Fibroblast of skin of right quadriceps (primary cell): ENCODE measurements at regions not wholly inside any gene's neighbourhood (a gene's known extent, or its start where the extent isn't known, plus 50 kb on each side); places are given as distances from the start of the nearest gene placed in this dataset.

Experiments
- DNase-seq: peaks from one replicate; pipeline ENCODE4 v3.0.0-alpha.2; 2013

DNA sequence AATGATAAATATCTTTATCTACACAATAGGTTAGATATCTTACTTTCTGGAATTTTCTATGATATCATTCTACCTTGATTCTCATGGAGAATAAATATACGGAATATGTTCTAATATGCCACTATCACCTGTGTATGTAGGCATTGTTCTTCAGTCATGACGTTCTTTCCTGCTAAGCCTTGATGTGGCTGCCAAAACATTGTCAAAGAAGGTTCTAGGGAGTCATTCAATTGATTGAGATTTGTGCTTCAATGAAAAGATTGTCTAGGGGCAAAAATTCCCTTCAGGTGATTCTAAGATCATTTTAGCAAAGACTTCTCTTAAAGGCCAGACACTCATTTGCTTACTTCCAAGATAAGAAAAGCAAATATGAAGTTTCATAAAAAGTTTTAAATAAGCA, 118.1 kb downstream of the MAT2B start:
- DNase-seq, result no peak

DNA sequence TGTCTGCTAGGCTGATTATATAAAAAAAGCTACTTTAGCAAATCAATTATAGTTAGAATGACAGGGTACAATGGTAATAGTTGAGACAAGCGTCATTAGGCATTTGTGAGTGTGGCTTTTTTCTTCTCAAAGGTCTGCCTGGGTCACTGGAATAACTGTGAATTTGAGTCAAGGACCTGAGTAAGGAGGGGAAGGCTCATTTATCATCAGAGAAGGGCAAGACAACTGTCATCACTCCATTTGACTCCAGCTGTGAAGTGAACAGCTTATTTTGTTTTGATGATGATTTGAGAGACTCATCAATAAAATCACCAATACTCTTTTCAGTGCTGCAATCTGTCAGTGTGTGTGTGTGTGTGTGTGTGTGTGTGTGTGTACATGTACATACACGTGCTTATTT, 118.6 kb downstream of the MAT2B start:
- DNase-seq, result peak; percentile 13

- peak; percentile 63 for DNase-seq
Measured at GRCh38 chr5:163624431-163624830, 119.0 kb downstream of the MAT2B start.

GRCh38 chr5:163626904-163627434, 121.5 kb downstream of the MAT2B start:
- no peak for DNase-seq

GRCh38 chr5:163631856-163632255, 126.4 kb downstream of the MAT2B start:
- DNase-seq, result no peak

DNA sequence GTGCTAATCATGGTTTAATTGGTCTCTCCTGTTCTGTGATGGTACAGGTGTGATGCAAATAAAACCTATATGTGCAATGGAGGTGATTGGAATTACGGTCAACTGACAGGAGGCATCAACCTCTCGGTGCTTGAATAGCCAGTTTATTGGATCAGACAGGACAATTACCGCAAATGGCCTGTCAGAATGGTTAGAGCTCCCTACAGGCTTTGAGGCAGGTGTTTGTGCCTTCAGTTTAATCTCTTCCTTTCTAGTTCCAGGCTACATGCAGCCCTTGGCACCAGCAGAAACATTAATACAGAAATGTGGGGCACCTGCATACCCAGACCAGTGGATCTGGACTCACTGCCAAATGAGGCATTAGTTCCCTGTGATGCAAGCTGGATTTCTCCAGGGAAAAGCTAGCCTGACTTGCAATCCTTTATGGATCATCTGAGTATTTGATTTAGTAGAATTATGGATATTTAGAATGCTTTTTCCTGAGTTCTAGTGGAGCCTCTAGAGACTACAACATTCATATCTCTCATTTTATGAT, 128.6 kb downstream of the MAT2B start:
- no peak for DNase-seq

GRCh38 chr5:163635631-163636030, 130.2 kb downstream of the MAT2B start:
- DNase-seq, result no peak

GRCh38 chr5:163642904-163643303, 137.5 kb downstream of the MAT2B start:
- no peak for DNase-seq

DNA sequence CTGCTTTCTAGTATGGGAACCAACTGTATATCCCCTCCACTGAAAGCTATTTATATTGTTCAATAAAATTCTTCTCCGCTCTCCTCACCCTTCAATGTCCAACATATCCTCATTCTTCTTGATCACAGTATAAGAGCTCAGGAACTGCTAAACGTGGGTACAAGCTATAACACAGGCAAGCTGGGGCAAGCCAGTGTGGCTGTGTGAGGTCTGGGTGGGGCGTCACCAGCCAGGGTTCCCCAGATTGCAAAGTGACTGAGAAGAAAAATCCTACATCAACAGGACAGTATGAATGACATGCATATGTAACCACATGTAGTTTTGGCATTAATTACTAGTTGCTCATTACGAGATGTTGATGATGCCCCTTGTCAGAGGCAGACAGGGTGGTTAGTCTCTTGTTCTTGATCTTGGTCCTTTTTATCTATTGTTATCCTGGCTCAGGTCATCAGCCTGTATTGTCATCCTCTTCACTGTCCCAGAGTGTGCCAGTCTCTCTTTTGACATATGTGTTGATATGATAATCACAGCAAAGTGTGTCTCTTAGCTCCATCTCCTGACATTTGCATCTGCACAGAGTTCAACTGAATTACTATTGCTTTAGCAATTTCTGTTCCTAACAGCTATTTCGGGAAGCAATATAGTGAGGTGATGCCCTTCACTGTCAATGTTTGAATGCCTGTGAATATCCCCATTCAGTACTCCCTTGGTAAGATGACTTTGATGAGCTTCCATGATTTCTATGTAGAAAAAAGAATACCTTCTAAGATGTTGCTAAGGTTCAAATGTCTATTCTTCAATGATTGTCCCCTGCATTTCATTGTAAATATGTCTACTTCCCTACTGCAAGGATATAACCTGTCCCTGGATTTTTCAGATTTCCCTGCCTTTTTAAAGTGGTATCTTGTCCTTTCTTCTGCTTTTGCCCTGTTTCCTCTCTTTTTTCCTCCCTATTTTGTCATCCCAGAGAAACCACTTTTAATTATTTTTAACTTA, 140.3 kb downstream of the MAT2B start:
- DNase-seq, result no peak

DNA sequence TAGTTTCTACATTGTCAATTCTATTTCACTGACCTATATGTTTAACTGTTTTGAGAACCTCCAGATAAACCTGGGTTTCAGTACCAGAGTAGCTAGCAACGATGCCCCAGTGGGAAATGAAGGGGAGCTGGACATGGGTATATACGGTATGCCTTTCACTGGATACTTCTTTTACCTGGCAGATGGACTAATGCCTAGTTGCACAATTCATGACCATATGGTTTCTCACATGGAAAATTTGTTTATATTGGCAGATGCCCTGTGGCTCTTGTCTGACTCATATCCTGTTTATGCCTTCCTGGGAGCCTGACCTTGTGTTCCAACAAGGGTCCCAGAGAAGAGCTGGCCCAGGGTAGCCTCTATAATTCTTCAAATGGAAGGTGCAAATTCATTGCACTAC, 144.1 kb downstream of the MAT2B start:
- DNase-seq, result peak; percentile 22

GRCh38 chr5:163653526-163653925, 148.1 kb downstream of the MAT2B start:
- DNase-seq, result no peak

- no peak for DNase-seq
Measured at GRCh38 chr5:163658702-163659567, 153.5 kb downstream of the MAT2B start.

DNA sequence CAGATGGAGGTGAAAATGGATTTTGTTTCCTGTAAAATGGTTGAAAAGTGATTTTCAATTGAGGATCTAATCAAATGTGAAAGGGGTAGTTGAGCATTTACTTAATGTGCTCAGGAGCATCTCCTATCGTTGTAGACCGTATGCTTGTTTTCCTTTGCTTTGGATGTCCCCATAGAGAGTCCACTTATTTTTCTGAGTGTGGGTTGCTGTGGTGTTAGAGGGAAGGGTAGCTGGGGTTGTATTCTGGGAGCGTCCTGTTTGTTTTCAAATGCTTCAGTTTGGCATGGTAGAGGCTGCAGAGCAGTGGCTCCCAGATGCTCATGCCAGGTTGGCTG, 154.1 kb downstream of the MAT2B start:
- no peak for DNase-seq

DNA sequence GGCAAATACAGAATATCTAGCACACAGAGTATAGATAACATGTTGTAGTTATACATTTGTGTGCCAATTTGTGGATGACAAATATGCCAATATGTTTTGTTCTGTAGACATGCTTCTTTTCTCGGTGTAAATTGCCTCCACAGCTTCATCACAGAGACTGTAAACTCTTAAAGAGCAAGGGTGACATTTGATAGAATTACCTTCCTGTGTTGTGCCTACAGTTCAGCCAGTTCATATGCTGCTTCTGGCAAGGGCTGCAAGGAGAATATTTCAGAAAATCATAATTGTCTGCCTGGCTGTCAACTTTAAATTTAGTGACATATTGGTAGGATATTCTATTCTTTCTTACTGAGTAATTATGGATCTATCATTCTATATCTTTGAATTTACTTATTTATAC, 155.1 kb downstream of the MAT2B start:
- no peak for DNase-seq

DNA sequence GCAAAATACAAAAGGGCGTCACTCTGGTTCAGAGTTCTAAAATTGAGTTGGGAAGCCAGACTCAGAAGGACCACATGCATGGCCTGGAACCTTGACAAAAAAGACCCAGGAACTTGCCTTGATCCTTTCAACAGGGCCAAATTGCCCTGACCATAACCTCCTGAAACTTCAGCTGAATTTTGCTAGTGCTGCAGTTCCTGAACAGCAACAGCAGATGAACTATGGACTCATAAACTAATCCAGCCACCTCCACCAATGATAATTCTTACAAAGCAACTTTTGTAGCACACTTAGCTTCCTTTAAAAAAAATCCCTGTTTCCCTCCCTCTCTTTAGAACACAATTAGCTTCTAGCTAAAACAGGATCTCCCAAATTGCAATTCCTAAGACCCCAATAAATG, 155.9 kb downstream of the MAT2B start:
- no peak for DNase-seq

DNA sequence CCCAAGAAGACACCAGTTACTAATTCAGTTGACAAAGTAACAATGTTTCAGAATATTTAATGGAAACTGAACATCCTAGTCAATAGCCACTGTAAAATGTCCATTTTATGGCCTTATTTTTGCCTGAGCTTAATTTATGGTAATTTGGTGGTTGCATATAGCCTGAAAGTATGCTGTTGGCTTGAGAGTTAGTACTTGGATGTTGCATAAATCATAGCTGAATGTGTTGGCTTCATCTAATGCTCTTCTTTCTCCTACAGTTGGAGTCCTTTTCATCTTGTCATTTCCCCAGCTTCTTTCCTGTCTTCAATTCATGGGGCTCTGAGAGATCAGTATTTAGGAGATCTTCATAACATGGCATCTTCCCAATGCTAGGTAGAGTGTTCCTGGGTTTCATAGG, 164.6 kb downstream of the MAT2B start:
- DNase-seq, result peak; percentile 3

DNA sequence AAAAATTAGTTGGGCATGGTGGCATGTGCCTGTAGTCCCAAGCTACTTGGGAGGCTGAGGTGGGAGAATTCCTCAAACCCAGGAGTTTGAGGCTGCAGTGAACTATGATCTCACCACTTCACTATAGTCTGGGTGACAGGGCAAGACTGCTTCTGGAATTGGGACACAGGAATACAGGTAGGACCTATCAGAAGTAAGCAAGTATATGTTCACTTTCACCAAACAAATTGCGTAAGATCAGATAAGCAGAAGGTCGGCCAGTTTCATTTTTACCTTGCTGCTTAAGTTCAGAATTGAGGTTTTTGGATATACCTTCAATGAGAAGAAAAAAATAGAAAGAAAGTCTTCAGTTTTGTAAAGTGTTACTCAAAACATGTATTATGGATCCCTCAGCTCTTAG, 171.7 kb downstream of the MAT2B start:
- no peak for DNase-seq

GRCh38 chr5:163682234-163682633, 176.8 kb downstream of the MAT2B start:
- no peak for DNase-seq

GRCh38 chr5:163687414-163687813, 182.0 kb downstream of the MAT2B start:
- DNase-seq, result no peak

DNA sequence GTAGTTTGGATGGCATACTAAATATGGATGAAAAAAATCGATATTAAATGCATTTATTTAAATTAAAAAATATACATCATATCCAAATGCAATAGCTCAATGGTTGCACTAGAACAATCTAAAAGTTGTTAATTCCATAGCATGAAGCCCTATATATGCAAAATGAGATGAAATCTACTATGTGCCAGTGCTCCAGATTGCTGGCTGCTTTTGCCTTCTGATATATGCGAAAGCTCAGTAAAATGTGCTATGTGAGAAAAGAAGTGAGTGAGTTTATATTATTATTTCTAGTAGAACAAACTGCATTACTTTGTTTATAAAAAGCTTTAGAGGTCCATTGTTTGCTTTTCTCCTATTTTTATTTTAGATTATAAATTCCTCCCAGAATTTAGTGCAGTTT, 186.7 kb downstream of the MAT2B start:
- no peak for DNase-seq

- DNase-seq, result peak; percentile 82
Measured at GRCh38 chr5:163695830-163696578, 190.6 kb downstream of the MAT2B start.

DNA sequence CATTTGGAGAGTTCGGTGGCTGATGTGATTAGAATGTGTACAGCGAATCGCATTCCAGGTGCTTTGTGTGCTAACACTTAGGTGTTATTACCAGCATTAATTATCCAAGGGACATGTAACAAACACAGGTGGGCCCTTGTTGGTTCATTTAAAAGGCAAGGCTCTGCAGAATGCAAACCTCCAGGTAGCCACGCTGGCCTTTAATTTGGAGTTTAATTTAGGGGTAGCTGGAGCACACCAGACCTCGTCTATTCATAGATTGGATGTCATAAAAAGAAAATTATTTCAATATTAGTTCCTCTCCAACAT, 191.1 kb downstream of the MAT2B start:
- no peak for DNase-seq
